ENCODE measurements at regions not wholly inside any gene's neighbourhood (a gene's known extent, or its start where the extent isn't known, plus 50 kb on each side); places are given as distances from the start of the nearest gene placed in this dataset.

DNA sequence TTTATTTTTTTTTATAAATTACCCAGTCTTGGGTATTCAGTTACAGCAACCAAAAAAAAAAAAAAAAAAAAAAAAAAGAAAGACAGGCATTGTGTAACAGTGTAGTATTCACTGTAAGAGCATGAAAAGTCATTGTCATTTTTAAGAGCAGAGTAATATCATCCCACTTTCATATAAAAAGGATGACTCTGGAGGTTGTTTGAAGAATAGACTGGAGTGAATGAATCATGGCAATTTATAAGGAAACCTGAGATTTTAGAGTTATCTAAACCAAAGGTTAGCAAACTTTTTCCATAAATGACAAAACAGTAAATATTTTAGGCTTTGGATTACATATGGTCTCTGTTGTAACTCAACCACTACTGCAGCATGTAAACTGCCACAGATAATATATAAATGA is 794.9 kb downstream of the NTRK3 start:
- DNase-seq: no peak

- DNase-seq: no peak
These were observed 801.7 kb downstream of the NTRK3 start for GRCh38 chr15:87454860-87455259.

- DNase-seq: peak; percentile 43
These were observed 806.2 kb downstream of the NTRK3 start for GRCh38 chr15:87450314-87450713.

DNA sequence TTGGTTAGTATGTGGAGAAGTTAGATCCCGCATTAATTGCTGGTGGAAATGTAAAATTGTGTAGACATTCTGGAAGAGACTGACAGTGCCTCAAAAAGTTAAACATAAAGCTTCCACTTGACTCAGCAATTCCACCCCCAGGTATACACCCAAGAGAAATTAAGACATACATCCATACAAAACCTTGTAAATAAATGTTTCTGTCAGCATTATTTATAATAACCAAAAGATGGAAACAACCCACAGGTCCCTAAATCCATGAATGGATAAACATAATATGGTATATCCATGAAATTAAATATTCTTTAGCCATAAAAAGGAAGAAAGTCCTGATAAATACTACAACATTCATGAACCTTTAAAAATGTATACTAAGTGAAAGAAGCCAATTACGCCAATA is 817.4 kb downstream of the NTRK3 start:
- DNase-seq: no peak

- no peak for DNase-seq
These were observed 822.7 kb downstream of the NTRK3 start for GRCh38 chr15:87433871-87434270.

DNA sequence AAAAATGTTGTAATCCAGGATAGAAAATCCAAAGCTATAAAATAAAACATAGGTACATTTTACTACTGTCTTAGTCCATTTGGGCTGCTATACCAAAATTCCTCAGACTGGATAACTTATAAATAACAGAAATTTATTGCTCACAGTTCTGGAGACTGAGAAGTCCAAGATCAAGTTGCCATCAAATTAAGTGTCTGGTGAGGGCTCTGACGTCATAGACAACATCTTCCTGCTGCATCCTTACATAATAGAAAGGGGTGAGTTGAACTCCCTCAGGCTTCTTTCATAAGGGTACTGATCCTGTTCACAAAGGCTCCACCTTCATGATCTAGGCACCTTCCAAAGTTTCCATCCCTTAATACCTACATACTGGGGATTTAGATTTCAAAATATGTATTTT is 826.8 kb downstream of the NTRK3 start:
- no peak for DNase-seq

GRCh38 chr15:87420017-87420416 is 836.5 kb downstream of the NTRK3 start:
- no peak for DNase-seq

DNA sequence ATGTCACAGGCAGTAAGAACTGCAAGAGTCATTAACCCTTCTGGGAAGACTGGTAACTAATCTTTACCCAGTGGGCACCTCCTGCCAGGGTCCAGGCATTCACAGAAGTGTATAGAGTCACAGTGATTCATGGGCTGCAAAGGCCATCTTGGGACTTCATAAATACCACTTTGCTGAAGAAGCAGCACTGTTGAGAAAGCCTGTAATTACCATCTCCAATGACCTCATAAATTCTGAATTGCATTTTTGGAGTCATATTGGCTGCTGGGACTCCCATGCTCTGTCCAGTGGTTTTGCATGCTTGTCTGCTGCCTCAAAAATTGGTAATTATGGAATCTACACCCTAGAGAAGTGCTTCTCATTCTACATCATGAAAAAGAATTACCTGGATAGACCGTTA is 837.2 kb downstream of the NTRK3 start:
- no peak for DNase-seq

GRCh38 chr15:87416591-87417257 is 839.8 kb downstream of the NTRK3 start:
- peak; percentile 53 for DNase-seq

- DNase-seq: no peak
These were observed 847.6 kb downstream of the NTRK3 start for GRCh38 chr15:87408902-87409301.

DNA sequence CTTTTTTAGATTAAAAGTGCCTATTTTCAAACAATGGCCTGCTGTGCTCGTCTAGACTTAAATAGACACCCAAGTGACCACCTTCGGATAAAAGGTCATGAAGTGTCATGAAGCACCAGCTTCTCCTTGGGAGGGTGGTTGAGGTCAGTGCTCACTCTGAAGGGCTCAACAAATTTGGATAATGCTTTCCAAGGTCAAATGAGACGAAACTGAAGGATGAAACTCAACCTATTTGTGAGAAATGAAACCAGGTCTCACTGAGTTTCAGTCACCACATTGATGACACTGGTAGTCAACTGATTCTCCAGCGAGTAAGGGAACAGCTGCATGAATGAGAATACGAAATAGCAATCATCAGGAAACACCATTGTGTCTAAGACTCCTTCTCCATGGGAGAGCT is 852.6 kb downstream of the NTRK3 start:
- DNase-seq: no peak

DNA sequence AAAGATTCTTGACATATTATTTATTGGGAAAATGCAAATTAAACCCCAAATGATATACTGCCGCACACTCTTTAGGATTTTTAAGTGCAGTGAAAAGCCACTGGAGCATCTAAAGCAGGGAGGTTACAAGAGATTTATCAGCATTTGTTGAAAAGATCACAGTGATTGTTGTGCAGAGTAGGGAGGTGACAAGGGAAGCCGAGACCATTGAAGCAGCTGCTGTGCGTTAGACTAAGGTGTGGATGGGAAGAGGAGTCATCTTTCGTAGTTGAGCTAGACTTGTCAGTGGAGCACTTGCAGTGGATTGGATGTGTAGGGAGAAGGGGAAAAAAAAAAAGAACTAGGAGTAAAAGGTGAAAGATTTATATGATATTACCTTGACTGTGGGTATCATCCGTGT is 854.6 kb downstream of the NTRK3 start:
- DNase-seq: no peak

DNA sequence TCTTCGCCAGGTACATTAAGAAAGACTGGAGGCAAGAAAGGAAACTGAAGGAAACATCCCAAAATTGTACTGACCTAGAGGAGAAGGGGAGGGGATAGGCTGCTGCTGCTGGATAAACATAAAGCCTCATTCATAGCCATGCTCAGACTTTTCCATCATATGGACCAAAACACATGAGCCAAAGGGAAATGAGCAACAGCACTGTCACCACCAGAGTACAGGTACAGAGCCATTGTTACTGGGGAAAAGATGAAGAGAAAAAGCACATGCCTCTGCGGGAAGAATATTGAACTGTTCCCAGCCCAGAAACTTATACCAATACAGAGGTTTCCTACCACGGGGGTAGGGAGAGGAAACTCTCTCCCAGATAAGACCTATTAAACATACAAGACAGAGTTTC is 861.9 kb downstream of the NTRK3 start:
- DNase-seq: no peak

DNA sequence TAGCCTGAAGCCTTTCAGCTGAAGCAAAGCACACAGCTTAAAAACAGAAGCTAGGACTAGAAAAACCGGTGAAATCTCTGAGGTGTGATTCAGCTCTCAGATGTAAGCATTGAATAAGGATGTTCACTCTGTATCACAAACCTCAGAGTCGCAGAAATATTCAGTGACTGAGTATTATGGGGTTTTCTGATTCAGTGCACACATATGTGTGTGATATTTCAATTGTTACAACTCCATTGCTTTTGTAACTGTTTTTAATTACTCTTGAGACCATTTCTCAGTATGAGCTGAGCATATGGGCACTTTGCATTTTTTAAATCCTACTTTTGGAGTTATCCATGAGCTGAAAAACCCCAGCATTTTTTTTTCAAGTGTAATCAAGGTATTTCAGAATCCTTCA is 868.8 kb downstream of the NTRK3 start:
- no peak for DNase-seq

DNA sequence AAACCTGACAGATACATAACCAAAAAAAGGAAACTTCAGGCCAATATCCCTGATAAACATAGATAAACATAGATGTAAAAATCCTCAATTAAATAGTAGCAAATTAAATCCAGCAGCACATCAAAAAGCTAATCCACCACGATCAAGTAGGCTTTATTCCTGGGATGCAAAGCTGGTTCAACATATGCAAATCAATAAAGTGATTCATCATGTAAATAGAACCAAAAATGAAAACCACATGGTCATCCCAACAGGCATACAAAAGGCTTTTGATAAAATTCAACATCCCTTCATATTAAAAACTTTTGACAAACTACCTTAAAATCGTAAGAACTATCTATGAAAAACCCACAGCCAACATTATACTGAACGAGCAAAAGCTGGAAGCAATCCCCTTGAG is 882.2 kb downstream of the NTRK3 start:
- DNase-seq: no peak

DNA sequence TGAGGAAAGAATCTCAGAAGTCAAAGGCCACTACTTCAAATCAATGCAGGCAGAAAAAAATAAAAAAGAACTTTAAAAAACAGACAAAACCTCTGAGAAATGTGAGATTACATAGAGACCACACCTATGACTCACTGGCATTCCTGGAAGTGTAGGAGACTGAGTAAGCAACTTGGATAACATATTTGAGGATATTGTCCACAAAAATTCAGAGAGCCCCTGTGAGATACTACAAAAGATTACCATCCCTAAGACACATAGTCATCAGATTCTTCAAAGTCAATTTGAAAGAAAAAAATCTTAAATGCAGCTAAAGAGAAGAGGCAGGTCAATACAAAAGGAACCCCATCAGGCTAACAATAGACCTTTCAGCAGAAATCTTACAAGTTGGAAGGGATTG is 887.3 kb downstream of the NTRK3 start:
- DNase-seq: peak; percentile 98

- DNase-seq: no peak
These were observed 888.0 kb downstream of the NTRK3 start for GRCh38 chr15:87368511-87368910.

GRCh38 chr15:87365186-87365585 is 891.4 kb downstream of the NTRK3 start:
- peak; percentile 92 for DNase-seq

DNA sequence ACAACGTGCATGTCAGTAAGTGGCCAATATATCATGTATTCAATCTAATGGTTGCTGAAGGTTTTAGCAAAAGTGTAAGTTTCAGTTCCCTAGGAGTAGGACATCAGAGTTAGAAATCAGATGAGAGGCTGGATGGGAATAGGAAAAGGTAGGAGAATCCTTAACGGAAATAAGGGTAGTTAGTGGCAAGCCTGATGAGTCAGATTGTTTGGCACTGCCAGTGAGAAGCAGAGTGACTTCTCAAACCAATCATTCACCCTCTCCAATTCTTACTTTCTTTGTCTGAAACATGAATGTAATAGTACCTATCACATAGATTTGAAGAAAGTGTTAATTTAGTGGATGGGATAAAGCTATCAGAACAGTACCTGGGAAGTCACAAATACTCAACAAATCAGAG is 894.0 kb downstream of the NTRK3 start:
- peak; percentile 31 for DNase-seq

DNA sequence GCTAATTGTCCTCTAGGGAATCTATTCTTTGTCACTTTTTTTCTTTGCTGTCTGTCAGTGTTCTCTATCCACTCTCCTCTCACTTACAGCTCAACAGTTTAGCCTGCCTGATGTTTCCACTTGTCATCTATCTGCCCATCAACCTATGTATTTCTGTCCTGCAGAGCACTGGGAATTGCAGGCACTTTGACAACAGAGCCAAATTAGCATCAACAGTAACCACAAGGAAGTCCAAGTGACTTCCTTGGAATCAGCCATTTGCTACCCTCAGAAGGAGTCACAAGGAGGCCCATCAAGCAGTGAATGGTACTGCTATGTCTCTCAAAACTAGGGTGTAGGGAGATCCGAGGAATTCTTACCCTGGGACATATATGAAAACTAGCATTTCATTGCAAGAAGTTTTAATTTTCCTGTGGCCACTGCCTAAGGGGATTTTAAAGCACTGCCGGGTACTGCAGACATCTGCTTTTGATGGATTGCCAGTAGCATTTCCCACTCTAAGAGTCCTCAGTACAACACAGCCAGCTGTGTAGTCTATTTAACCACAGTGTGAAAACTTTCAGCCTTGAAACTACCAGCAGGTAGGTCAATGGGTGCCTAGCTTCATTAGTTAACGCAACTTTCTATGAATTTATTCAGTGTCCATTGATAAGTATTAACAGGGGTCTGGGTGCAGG is 898.8 kb downstream of the NTRK3 start:
- DNase-seq: no peak

DNA sequence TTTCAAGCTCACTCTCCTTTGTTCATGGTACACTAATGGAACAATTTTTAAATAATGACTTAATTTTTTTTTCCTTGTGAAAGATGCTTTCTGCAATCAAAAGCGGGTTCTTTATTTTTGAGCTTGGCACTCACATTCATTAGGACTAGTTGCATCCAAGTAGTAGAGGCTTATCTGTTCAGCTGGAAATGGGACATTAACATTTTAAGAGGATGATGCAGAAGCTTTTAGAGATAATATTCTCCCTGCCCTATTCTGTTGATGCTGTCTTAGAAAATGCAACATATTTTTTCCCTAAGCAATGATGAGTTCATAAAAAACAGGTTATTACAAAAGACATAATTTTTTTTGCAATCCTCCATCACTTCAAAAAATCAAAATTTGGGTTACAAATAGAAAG is 900.6 kb downstream of the NTRK3 start:
- no peak for DNase-seq

DNA sequence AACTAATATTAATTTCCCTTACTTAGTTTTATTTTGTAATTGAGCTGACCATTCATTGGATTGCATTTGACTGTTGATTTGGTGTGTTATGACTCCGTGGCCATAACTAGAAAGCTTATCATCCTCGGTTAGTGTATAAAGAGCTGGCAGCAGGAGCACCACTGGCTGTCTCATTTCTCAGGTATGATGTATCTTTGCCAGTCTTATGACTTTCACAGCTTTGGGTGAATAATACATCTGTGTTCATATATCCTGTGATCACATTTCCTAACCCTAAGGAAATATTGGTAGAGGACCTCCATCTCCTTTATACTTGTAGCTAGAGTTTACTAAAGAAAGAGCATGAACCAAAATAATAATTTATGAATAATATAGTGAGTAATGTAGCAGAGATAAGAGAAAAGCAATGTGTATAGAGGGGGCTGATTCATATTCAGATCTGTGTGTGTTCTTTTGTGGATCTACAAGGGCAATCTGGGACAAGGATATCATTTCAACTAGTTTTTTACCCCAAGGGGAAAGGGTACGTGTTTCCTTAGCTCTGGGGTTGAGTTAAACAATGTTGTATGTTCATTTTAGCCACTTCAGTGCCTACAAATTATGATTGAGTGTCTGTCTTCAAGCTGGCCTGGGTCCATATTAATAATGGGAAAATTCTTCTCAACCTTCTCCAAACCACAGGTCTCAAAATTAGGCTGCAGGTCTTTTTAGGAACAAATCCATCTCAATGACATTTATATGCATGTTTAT is 901.7 kb downstream of the NTRK3 start:
- DNase-seq: peak; percentile 98

- DNase-seq: no peak
These were observed 907.4 kb downstream of the NTRK3 start for GRCh38 chr15:87349181-87349580.

- peak; percentile 48 for DNase-seq
These were observed 907.8 kb downstream of the NTRK3 start for GRCh38 chr15:87348746-87349145.

Data from NCI-H226 (cell line).